ENCODE measurements at regions not wholly inside any gene's neighbourhood (a gene's known extent, or its start where the extent isn't known, plus 50 kb on each side); places are given as distances from the start of the nearest gene placed in this dataset.

- Histone ChIP-seq H3K9me3 (no peaks in the 10 kb centered on the region), H3K4me1 (no peaks in the 10 kb centered on the region), H3K27ac (no peak overlapping the region), H3K27me3 (no peaks in the 10 kb centered on the region), H3K36me3 (no peaks in the 10 kb centered on the region), H3K4me3 (no peak overlapping the region)
- no peak for DNase-seq (ENCODE audit: low spot score)
- TF ChIP-seq CTCF (IDR thresholded peaks at IDR 0.05), result no peak
Measured at GRCh38 chr18:67143028-67143427, 373.5 kb downstream of the DSEL start.

GRCh38 chr18:67142604-67143003, 373.9 kb downstream of the DSEL start:
- Histone ChIP-seq H3K4me1 (no peaks in the 10 kb centered on the region), H3K4me3 (no peak overlapping the region), H3K27me3 (no peaks in the 10 kb centered on the region), H3K9me3 (no peaks in the 10 kb centered on the region), H3K36me3 (no peaks in the 10 kb centered on the region), H3K27ac (no peak overlapping the region)
- no peak for DNase-seq (ENCODE audit: low spot score)
- no peak for TF ChIP-seq CTCF (IDR thresholded peaks at IDR 0.05)

- TF ChIP-seq CTCF (IDR thresholded peaks at IDR 0.05), result no peak
- H3K9me3 ChIP-seq, result no peaks in the 10 kb centered on the region
- no peaks in the 10 kb centered on the region for H3K4me1 ChIP-seq
- no peaks in the 10 kb centered on the region for H3K36me3 ChIP-seq
- H3K27me3 ChIP-seq, result no peaks in the 10 kb centered on the region
- no peak overlapping the region for H3K27ac ChIP-seq
- no peak for DNase-seq (ENCODE audit: low spot score)
- H3K4me3 ChIP-seq, result no peak overlapping the region
Measured at GRCh38 chr18:67140495-67140894, 376.0 kb downstream of the DSEL start.

- no peak for TF ChIP-seq CTCF (IDR thresholded peaks at IDR 0.05)
- H3K4me3 ChIP-seq, result no peak overlapping the region
- H3K36me3 ChIP-seq, result no peaks in the 10 kb centered on the region
- H3K27ac ChIP-seq, result no peak overlapping the region
- DNase-seq (ENCODE audit: low spot score), result no peak
- no peaks in the 10 kb centered on the region for H3K9me3 ChIP-seq
- H3K4me1 ChIP-seq, result no peaks in the 10 kb centered on the region
- H3K27me3 ChIP-seq, result no peaks in the 10 kb centered on the region
Measured at GRCh38 chr18:67139899-67140298, 376.6 kb downstream of the DSEL start.

GRCh38 chr18:67135981-67136380, 380.5 kb downstream of the DSEL start:
- no peak for DNase-seq (ENCODE audit: low spot score)
- Histone ChIP-seq H3K27me3 (no peaks in the 10 kb centered on the region), H3K36me3 (no peaks in the 10 kb centered on the region)

More at GRCh38 chr18:67135981-67136380, 380.5 kb downstream of the DSEL start:
- Histone ChIP-seq H3K9me3 (no peaks in the 10 kb centered on the region), H3K27ac (no peak overlapping the region), H3K4me3 (no peak overlapping the region), H3K4me1 (no peaks in the 10 kb centered on the region)
- TF ChIP-seq CTCF (IDR thresholded peaks at IDR 0.05), result no peak

Measured in right atrium auricular region (tissue), 2 donors.